LNCAP (cell line): ENCODE measurements at regions not wholly inside any gene's neighbourhood (a gene's known extent, or its start where the extent isn't known, plus 50 kb on each side); places are given as distances from the start of the nearest gene placed in this dataset.

Experiments
- TF ChIP-seq, protein P1 (sequence below): fragments of 450-650 bp; IDR thresholded peaks from 2 replicates; pipeline ENCODE4 v1.5.1; 2017; ENCODE audit warnings: mild to moderate bottlenecking

DNA sequence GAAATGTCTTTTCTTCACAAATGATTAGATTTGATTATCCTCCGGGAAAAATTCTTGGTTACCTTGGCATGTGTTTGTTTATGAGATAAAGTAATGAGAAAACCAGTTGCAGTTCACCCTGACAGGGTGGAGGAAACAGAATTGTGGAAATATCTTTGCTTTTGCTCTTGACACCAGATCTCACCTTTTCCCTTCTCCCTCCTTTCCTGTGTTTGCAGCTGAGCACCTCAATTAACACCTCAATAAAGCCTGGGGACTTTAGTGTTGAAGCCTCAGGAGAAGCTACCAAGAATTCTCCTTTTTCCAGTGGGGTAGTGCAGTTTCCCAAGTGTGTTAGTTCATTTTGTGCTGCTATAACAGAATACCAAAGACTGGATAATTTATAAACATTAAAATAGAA lies 350.8 kb upstream of the IGFBP7 start:
- TF ChIP-seq, protein P1, sequence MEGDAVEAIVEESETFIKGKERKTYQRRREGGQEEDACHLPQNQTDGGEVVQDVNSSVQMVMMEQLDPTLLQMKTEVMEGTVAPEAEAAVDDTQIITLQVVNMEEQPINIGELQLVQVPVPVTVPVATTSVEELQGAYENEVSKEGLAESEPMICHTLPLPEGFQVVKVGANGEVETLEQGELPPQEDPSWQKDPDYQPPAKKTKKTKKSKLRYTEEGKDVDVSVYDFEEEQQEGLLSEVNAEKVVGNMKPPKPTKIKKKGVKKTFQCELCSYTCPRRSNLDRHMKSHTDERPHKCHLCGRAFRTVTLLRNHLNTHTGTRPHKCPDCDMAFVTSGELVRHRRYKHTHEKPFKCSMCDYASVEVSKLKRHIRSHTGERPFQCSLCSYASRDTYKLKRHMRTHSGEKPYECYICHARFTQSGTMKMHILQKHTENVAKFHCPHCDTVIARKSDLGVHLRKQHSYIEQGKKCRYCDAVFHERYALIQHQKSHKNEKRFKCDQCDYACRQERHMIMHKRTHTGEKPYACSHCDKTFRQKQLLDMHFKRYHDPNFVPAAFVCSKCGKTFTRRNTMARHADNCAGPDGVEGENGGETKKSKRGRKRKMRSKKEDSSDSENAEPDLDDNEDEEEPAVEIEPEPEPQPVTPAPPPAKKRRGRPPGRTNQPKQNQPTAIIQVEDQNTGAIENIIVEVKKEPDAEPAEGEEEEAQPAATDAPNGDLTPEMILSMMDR: no peak

DNA sequence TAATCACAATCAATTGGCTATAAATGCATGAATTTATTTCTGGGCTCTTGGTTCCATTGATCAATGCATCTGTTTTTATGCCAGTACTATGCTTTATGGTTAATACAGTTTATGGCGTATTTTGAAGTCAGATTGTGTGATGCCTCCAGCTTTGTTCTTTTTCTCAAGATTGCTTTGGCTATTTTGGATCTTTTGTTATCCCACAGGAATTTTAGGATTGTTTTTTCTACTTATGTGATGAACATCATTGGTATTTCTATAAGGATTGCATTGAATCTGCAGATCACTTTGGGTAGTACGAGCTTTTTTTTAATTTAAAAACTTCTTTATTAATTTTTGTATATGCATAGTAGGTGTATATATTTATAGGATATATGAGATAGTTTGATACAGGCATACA lies 338.7 kb upstream of the IGFBP7 start:
- TF ChIP-seq, protein P1: no peak

DNA sequence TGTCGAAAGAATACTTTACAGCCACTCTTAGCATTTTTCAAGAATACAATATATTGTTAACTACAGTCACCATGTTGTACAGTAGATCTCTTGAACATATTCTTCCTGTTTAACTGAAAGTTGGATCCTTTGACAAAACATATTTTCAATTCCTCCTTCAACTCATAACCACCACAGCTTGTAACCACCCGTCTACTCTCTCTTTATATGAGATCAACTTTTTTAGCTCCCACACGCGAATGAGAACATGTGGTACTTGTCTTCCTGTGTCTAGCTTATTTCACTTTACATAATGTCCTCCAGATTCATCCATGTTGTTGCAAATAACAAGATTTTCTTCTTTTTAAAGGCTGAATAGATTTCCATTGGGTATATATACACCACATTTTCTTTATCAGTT lies 338.3 kb upstream of the IGFBP7 start:
- TF ChIP-seq, protein P1: no peak

DNA sequence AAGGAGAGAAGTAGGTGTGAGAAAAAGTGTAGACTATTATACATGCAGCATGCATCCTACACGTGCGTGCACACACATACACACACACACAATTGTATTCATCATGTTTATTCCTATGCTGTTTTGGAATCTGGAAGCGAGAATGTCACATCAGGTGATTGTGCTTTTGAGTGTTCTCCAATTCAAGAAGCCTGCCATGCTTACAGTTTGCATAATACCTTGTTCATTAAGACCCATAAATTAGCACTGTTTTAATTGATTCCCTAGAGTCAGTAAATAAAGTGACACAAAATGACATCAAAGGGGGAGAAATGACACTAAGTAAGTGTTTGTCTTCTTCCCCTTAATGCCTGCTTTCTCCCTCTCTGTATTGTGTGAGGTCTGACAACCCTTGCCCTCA lies 336.1 kb upstream of the IGFBP7 start:
- TF ChIP-seq, protein P1: no peak

DNA sequence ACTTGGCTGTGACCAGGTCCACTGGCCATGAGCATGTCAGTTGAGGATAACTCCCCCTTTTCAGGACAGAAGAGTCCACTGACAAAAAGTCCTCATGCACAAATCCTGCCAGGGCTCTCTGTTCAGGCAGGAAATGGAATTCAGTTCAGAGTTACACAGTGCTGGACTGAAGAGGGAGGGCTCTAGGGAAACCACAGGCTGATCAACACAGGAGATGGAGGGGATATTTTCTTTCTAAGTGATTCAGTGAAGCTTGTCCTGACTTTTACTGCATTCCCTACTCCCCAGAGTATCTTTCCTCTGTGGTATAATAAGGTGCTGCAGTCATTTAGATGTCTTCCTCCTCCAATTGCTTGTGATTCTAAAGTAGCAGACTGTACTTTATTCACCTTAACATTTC lies 335.5 kb upstream of the IGFBP7 start:
- TF ChIP-seq, protein P1: no peak

DNA sequence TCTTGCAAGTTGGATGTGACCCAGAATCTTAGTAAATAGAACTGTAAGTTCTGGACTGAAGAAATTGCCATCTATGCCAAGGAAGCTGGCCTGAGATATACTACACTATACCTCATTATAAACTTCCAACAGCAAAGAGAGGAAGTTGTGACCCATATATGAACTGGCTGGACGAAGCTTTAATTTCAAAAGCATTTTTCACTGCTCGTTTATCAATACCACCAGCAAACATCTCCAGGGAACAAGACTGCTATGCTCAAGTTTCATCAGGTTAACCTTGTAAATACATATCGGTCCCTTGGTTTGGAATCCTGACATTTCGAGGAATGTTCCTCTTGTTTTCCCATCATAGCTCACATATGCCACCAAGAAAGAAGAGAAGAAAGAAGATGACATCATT lies 334.5 kb upstream of the IGFBP7 start:
- TF ChIP-seq, protein P1: no peak

DNA sequence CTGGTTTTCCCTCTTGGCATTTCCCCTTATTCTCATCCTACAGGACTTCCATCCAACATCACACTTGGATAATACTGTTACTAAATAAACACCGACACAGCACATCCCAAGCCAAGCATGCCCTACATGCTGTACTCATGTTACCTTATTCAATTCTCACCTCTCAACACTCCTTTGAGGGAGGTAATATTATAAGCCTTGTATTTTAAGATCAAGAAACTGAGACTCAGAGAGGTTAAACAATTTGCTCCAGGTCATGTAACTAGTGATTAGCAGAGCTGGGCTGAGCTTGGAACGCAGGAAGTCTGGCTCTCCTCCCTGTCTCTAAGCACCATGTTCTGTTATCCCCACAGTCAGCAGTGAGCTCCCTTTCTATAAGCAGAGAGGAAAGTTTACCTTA lies 333.6 kb upstream of the IGFBP7 start:
- TF ChIP-seq, protein P1: no peak

DNA sequence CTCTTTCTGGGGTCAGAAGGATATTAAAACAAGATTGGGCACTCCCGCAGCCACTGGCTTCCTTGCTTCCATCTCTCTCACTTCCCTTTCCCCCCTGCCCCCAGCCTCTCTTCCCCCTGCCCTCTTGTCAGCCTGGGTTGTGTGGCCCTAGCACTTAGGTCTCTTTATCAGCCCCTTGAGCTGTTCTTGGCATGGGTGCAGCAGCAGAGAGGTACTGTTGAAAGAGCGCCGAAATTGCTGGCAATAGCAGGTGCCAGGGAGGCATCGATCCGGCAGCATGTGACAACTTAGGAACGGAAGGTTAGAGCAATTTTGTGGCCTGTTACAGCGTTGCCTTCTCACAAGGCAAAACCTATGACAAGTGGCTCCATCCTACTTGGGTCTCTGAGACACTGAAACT lies 333.1 kb upstream of the IGFBP7 start:
- TF ChIP-seq, protein P1: no peak
